HG02870 (cell line): ENCODE measurements at regions not wholly inside any gene's neighbourhood (a gene's known extent, or its start where the extent isn't known, plus 50 kb on each side); places are given as distances from the start of the nearest gene placed in this dataset.
"Not testable (repeated sequence)": the region's sequence is repeated elsewhere in the genome, so short reads cannot be mapped to it uniquely, and the experiment has no call there.

ENCODE experiments used
- ATAC-seq: cut with Tn5 transposase; IDR thresholded peaks from one replicate; pipeline ENCODE4 v1.9.1; 2021; ENCODE audit warnings: mild to moderate bottlenecking, moderate library complexity; ENCODE audit not compliant: unreplicated experiment

DNA sequence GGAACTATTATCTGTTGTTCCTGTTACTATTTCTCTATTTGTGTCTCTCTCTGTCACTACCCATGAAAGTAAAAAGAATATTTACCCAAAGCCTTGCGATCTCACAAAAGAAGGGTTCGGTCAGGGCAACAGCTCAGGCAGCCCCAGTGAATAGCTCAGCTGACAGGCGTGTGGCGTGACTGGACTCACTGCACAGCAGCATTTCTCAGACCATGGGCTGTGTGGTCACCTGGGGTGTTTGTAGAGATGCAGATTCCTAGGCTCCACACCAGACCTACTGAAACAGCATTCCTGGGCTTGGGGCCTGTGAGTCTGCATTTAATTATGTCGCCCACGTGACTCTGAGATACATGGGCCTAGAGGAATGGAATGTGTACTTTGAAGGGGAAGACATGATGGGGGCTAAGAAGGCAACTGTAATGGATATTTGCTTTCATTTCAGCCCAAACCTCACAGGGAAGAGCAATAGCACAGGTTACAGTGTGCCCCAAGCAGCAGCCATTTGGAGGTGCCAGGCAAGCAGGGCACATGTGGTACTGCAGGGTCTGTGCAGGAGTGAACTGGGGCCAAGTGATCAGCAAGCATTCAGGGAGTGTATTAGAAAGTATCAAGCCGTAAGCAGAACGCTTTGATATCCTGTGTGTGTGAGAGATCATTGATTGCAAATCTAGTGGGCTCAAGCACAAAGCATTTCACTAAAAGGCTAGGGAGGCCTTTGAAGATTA lies 90.4 kb upstream of the RBMS1 start:
- no peak for ATAC-seq

DNA sequence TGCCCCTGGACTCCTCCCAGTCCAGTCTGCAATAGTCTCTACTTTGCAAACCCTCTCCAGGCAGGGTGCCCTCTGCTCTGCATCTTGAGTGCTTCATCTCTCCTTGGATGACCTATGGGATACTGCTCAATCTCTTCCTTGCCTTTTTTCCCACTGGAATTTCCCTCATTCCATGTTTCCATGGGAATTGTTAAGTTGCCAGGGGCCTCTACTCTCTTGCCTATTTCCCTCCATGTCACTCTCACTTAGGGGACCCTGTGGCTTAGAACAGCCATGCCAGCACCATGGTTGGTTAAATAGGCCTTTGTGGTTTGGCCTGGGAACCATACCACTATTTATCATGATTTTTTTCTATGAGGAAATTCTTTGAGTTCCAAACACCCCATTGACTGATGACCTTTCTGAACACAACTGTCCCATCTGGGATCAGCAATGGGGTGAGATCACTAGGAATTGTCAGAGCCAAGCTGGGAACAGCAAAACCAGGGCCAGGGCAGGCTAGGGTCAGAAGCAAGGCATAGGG lies 91.4 kb upstream of the RBMS1 start:
- ATAC-seq = no peak

DNA sequence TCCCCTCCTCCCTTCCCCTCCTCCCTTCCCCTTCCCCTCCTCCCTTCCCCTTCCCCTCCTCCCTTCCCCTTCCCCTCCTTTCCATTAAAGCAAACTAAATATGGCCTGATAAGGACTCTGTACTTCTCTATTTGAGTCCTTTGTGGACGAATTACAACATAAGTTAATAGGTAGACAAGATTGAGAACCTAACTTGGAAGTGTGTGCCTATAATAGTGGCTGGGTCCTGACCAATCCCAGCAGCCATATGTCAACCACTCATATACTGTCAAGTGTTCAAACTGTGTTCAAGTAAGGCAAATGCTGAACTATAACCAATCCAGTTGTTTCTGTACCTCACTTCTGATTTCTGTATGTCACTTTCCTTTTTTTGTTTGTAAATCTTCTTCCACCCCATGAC lies 97.1 kb upstream of the RBMS1 start:
- no peak for ATAC-seq

DNA sequence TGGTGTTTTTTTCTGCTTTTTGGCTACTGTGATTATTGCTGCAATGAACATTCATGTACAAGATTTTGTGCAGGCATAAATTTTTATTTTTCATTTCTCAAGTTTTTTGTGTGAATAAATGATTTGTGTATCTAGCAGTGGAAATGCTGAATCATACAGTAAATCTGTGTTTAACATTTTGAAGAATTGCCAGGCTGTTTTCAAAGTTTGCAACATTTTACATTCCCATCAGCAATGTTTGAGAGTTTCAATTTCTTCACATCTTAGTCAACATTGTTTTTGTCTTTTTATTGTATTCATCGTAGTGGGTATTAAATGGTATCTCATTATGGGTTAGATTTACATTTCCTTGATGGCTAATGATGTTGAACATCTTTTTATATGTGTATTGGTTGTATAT lies 98.8 kb upstream of the RBMS1 start:
- no peak for ATAC-seq

DNA sequence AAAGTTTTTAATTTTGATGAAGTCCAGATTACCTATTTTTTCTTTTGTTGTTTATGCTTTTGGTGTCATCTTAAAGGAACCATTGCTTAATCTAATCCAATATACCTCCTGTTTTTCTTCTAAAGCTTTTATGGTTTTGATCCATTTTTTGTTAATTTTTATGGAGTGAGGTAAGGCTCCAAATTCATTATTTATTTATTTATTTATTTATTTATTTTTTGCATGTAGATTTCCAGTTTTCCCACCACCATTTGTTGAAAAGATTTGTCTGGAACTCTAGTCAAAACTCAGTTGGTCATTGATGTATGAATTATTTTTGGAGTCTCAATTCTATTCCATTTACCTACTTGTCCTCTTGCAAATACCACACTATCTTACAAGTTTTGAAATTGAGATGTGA lies 99.4 kb upstream of the RBMS1 start:
- no peak for ATAC-seq

DNA sequence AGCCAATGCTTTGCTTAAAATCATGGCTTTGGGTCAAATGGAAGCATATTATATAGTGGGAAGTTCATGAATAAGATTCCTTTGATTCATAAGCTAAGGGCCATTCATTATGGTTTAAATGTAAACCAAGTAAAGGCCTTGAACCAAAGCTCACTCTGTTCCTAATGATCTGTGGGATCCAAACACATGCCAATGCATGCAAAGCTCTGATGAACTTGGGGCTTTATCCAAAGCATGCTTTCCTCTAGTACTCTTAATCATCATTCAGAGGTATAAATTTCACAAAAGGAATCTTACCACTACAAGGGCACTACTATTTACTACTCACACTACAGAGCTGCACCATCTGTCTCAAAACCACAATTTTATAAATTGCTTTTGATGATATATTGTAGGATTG lies 102.8 kb upstream of the RBMS1 start:
- ATAC-seq = no peak

DNA sequence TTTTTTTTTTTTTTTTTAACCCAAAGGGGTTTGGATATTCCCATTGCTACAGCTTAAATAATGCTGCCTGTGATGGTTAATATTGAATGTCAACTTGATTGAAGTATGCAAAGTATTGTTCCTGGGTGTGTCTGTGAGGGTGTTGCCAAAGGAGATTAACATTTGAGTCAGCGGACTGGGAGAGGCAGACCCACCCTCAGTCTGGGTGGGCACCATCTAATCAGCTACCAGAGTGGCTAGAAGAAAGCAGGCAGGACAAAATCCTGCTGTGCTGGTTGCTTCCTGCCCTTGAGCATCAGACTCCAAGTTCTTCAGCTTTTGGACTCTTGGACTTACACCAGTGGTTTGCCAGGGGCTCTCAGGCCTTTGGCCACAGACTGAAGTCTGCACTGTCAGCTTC lies 106.8 kb upstream of the RBMS1 start:
- not testable (repeated sequence) for ATAC-seq

DNA sequence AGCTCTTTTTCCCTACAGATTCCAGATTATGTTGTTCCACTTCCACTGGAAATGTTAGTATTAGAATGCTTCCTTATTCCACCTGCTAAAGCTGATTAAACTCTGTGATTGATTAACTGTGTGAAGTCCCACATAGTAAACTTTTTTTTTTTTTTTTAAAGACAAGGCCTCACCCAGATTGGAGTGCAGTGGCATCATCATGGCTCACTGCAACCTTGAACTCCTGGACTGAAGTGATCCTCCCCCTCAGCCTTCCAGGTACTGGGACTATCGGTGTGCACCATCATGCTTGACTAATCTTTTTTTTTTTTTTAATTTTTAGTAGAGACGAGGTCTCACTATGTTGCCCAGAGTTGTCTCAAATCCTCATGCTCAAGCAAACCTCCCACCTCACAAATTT lies 108.5 kb upstream of the RBMS1 start:
- ATAC-seq = no peak

DNA sequence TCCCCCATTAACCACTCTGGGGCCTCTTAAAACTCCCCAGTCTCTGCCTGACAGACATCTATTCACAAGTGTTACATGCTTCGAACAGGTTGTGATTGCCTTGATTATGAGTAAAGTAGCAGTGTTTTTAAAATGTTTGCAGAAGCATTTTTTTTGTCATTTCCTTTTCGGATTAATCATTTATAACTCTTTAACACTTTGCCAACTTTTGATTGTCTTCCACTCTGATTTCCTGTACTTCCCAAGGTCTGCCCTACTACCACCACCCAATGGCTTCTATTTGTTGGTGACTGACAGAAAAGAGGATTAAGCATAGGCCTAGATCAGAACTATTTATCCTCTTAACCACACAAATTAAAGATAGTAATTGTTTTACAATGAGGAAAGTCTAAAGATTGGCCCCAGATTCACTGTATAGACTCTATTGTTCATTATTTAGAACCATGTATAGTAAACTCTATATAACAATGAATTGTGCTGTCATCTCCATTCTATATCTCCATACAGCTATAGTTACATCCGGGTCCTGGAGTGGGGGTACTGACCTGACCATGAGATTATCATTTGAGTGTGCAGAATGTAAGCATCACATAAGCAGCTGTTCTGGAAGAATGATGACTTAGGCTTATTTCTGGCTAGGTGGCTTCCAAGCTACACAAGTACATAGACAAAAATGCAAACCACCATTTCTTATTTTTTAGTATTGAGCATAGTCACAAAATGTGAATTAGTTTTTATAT lies 110.3 kb upstream of the RBMS1 start:
- ATAC-seq = no peak

DNA sequence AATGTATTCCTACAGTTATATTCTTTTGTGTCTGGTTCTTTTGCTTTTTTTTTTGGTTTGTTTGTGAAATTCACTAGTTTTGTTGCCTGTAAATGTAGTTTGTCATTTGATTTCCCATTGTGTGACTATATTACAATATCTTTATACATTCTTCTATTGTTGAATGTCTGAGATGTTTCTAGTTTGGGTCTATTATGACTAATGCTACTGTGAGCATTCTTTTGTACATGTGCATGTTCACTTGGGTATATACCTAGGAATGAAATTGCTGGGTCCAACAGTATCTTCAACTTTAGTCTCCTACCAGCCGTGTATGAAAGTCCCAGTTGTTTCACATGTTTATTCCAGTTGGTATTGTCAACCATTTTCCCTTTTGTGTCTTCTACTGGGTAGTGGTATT lies 112.7 kb upstream of the RBMS1 start:
- ATAC-seq = no peak

DNA sequence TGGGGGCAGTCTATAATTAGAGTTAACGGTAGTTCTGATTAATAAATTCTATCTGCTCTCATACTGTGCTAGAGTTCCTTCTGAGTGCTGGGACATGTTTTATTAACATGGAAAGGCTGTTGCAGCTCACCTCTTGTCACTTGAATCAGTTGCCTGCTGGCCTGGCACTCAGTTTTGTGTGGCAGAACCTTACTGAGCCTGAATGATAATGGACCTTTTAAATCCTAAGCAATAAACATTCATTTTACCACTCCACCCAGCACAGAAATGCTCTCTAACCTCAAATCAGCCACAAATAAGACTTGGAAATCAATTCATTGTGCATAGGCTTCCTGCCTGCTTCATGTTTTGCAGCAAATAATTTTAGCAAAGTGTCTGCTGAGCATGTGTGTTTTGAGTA lies 115.0 kb upstream of the RBMS1 start:
- no peak for ATAC-seq

DNA sequence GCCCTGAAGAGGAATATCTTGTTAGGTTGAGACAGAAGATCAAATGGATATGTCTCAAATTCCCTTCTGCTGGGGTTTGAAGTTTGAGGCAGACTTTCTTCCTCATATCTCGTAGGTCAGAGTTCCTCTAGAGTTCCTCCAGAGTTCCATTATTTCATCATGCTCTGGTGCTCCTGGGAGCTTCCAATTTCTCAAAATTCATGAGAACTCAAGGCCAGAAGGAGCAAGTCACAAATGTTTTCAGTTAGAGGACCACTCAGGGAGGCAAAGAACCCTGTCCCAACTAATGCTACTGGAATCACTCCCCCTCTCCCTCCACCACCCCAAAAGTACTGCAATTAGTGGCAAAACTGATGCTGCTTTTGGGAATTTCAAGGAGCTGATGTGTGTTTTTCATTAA lies 115.7 kb upstream of the RBMS1 start:
- no peak for ATAC-seq

DNA sequence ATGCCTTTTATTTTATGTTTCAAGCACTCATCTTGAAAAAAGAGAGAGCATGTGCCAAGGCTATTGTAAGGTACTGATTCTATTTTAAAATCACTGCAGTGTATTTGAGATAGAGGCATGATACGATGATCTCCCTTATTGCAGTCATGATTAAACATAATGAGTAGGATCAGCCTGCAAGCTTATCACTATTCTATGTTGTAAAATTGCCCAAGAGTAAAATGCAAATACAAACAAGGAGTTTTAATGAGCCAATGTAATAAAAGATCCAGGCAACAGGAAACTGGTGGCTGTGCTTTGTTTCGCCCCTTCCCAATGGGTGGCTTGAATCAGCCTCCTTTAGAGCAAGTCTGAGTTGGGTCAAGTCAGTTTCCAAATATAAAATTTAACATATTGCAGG lies 116.4 kb upstream of the RBMS1 start:
- ATAC-seq = no peak

DNA sequence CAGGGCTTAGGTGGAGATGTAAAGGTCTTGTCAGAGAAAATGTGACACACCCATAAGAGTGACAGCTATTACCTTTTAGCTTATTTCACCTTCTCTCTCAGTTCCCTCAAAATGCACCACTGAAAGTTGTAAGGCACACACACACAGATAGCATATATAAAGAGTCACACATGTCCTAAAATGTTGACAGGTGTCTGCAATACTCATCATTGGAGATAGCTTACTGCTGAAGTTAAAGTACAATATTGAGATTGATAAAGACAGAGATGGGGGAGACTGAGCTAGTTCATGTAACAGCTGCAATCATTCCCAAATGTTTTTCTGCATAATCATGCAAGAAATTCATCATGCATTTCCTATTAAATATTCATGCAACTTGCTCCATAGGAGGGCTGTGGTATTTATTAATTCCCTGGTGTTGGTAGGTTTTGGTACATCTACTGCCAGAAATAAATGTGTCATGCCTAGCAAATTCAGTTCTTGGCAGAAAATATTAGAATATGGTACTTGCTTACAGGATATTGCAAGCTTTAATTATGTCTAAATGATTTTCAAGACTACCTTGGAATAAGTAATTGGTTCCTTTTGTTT lies 118.8 kb upstream of the RBMS1 start:
- no peak for ATAC-seq

DNA sequence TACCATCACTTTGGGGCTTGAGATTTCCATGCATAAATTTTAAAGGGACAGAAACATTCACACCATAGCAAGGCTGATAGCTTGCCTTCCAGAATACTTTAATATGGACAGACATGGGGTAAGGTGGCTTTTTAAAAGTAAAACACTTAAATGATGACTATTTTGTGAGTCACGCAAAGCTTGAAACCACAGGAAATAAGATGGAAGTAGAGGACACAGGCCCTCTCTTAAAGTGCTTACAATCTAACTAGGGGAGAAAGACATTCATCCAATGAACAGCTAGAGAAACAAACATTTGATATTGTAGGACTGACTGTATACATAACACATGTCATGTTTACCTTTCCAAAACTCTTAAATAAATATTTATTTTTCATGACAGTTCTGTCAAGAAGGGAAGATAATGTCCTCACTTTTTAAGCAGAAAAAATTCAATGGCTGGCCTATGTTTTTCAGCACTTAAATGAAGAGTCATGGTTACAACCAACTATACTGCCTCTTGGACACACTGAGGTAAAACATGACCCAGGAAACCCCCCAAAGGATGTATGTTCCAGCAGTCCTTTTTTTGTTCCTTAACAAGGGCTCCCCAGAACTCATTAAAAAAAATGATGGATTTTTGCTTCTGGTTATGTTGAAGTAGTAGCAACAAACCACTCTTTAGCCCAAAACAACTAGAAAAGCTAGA lies 120.0 kb upstream of the RBMS1 start:
- ATAC-seq = no peak

DNA sequence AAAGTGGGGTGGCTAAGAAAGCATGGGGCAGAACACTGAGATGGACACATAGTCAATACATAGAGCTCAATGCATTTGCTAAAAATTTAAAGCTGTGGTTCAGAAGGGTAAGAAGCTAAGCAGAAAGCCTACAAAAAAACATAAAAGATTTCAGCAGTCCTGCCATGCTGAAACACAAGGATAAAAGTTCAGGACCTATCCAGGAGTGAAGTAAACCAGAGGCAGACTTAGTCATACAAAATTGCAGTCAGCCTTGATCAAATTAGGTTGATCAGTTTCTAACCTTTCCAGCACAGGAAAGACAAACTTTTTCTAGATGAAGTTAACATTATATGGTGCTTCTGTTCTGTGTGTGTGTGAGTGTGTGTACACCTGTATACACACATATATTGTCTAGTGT lies 120.8 kb upstream of the RBMS1 start:
- ATAC-seq = no peak

DNA sequence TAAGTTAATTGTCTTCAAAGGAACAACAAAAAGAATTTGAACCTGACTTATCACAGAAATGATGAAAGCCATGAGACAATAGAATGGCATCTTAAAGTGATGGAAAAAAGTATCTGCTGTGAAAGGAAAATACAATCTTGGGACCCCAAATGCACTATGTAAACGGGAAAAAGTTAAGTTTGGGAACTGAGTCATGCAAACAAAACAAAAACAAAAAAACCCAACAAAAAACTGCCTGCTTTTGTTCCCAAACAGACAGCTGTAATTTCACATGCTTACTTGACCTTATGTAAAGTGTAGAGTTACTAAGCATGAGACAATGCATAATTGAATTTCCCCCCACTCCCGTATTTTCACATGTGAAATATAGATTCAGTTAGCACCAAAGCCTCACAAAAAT lies 122.1 kb upstream of the RBMS1 start:
- no peak for ATAC-seq

DNA sequence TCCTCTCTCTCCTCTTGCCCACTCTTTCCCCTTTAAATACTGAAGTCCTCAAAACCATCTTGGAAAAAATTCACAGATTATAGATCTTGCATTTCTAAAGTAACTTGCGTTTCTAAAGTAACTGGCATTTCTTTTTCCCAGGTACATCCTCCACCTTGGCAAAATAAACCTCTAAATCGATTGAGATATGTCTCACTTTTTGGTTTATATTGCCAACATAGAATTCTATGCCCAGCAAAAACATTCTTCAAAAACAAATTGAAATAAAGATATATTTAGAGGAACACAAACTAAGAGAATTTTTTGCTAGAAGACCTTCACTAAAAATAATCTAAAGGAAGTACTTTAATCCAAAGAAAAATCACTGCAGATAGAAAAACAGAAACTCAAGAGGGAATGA lies 122.5 kb upstream of the RBMS1 start:
- ATAC-seq = no peak

DNA sequence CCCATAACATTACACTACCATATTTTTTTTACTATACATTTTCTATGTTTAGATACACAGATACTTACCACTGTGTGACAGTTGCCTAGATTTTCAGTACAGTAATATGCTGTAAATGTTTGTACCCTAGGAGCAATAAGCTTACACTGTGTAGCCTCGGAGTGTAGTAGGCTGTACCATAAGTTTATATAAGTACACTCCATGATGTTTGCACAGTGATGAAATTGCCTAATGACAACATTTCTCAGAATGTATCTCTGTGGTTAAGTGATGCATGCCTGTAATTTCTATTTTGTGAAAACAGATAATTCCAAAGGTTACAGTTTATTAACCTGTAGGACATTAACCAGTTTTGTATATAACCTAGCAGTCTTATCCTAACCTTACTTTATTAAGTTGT lies 128.1 kb upstream of the RBMS1 start:
- ATAC-seq = no peak

DNA sequence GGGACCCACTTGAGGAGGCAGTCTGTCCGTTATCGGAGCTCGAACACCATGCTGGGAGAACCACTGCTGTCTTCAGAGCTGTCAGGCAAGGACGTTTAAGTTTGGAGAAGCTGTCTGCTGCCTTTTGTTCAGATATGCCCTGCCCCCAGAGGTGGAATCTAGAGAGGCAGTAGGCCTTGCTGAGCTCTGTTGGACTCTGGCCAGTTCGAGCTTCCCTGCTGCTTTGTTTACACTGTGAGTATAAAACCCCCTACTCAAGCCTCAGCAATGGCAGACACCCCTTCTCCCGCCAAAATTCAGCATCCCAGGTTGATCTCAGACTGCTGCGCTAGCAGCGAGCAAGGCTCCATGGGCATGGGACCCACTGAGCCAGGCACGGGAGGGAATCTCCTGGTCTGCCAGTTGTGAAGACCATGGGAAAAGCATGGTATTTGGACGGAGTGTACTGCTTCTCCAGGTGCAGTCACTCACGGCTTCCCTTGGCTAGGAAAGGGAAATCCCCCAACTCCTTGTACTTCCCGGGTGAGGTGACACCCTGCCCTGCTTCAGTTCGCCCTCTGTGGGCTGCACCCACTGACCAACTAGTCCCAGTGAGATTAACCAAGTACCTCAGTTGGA lies 134.5 kb upstream of the RBMS1 start:
- ATAC-seq = not testable (repeated sequence)

DNA sequence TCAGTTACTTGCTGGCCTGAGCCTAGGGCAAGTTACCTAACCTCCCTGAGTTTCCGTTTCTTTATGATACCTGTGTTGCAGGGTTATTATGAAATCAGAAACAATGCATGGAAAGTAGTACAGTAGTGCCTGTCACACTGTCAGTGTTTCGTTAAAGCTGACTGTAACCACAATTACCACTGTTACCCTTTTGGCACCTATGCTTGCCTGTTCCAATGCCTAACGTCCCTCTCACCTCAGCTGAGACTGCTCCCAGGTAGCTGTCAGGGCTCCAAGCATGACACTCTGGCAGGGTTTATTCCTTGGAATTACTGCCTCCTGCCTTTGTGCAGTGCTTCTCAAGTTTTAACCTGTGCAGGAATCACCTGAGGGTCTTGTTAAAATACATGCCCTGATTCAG lies 135.2 kb upstream of the RBMS1 start:
- no peak for ATAC-seq
